GM12864 (cell line): ENCODE measurements at regions not wholly inside any gene's neighbourhood (a gene's known extent, or its start where the extent isn't known, plus 50 kb on each side); places are given as distances from the start of the nearest gene placed in this dataset.

ENCODE experiments used
- DNase-seq: peaks from one replicate; pipeline ENCODE4 v3.0.0-alpha.2; 2011; ENCODE audit warnings: low read depth
- H3K4me3 ChIP-seq: 2 replicates; pipeline ENCODE4 v1.5.1; 2011; ENCODE audit warnings: mild to moderate bottlenecking, low read depth, low read length, control low read depth
- CTCF ChIP-seq: IDR thresholded peaks from 2 replicates; pipeline ENCODE4 v1.5.1; 2011; ENCODE audit warnings: low read depth, mild to moderate bottlenecking, moderate library complexity, low read length, control low read depth, inconsistent platforms; ENCODE audit errors: missing control alignments

- TF ChIP-seq CTCF: no peak
- H3K4me3 ChIP-seq: no peak overlapping the region
- no peak for DNase-seq
These were observed 597.0 kb downstream of the PCDH18 start for GRCh38 chr4:136935305-136935704.

- no peak for DNase-seq
- no peak for TF ChIP-seq CTCF
- no peak overlapping the region for H3K4me3 ChIP-seq
These were observed 597.7 kb downstream of the PCDH18 start for GRCh38 chr4:136934601-136935000.

GRCh38 chr4:136931781-136932180, 600.5 kb downstream of the PCDH18 start:
- no peak overlapping the region for H3K4me3 ChIP-seq
- DNase-seq: no peak
- no peak for TF ChIP-seq CTCF

GRCh38 chr4:136928957-136929411, 603.3 kb downstream of the PCDH18 start:
- DNase-seq: no peak
- no peak overlapping the region for H3K4me3 ChIP-seq
- TF ChIP-seq CTCF: no peak

GRCh38 chr4:136927172-136927571, 605.1 kb downstream of the PCDH18 start:
- no peak for TF ChIP-seq CTCF
- DNase-seq: no peak
- no peak overlapping the region for H3K4me3 ChIP-seq

- no peak for TF ChIP-seq CTCF
- H3K4me3 ChIP-seq: no peak overlapping the region
- DNase-seq: no peak
These were observed 607.1 kb downstream of the PCDH18 start for GRCh38 chr4:136925203-136925602.

GRCh38 chr4:136922066-136922465, 610.2 kb downstream of the PCDH18 start:
- DNase-seq: no peak
- no peak for TF ChIP-seq CTCF
- H3K4me3 ChIP-seq: no peak overlapping the region
